Kidney (tissue), 13 donors: ENCODE measurements at regions not wholly inside any gene's neighbourhood (a gene's known extent, or its start where the extent isn't known, plus 50 kb on each side); places are given as distances from the start of the nearest gene placed in this dataset.
"Not testable (repeated sequence)": the region's sequence is repeated elsewhere in the genome, so short reads cannot be mapped to it uniquely, and the experiment has no call there.

ENCODE experiments used
- DNase-seq, 5 donors: peaks; one replicate each; pipeline ENCODE4 v3.0.0-alpha.2; 2013 to 2020
- FAIRE-seq: peaks from 2 replicates; lab custom pipeline; 2012; peaks lifted over from hg19 to GRCh38; lab: Jason Lieb, UNC
- H3K27ac ChIP-seq, 2 donors: one replicate each; pipeline ENCODE4 v1.7.0; 2013; ENCODE audit warnings: low read depth in 2 of 2, low read length in 2 of 2, inconsistent platforms in 1 of 2
- H3K27me3 ChIP-seq: one replicate; pipeline ENCODE4 v1.7.1; 2013; ENCODE audit warnings: low read length, inconsistent platforms; ENCODE audit not compliant: control insufficient read depth, insufficient read depth
- H3K36me3 ChIP-seq, 3 donors: one replicate each; pipeline versions ENCODE4 v1.7.0 to v1.7.1; 2013; ENCODE audit warnings: low read length in 3 of 3, control low read depth in 1 of 3, inconsistent platforms in 1 of 3; ENCODE audit not compliant: insufficient read depth in 3 of 3, control insufficient read depth in 2 of 3
- H3K4me1 ChIP-seq, 3 donors: one replicate each; pipeline versions ENCODE4 v1.7.0 to v1.7.1; 2013; ENCODE audit warnings: low read length in 3 of 3, inconsistent platforms in 1 of 3, low read depth in 1 of 3; ENCODE audit not compliant: control insufficient read depth in 2 of 3, insufficient read depth in 2 of 3
- H3K4me3 ChIP-seq, 3 donors: one replicate each; pipeline versions ENCODE4 v1.7.0 to v1.8.1; 2013; ENCODE audit warnings: low read length in 3 of 3, control low read depth in 1 of 3, inconsistent platforms in 1 of 3
- H3K9ac ChIP-seq, 3 donors: one replicate each; pipeline versions ENCODE4 v1.7.0 to v1.7.1; 2013; ENCODE audit warnings: low read length in 3 of 3, control low read depth in 1 of 3, inconsistent platforms in 1 of 3
- H3K9me3 ChIP-seq, 3 donors: one replicate each; pipeline versions ENCODE4 v1.7.0 to v1.7.1; 2013; ENCODE audit warnings: low read length in 3 of 3, control low read depth in 1 of 3, inconsistent platforms in 1 of 3; ENCODE audit not compliant: control insufficient read depth in 2 of 3, insufficient read depth in 1 of 3
- CTCF ChIP-seq: IDR thresholded peaks from 3 replicates; pipeline ENCODE4 v1.5.1; 2012; ENCODE audit warnings: mild to moderate bottlenecking, moderate library complexity, borderline replicate concordance; ENCODE audit not compliant: insufficient read depth; ENCODE audit errors: extremely low read depth
- intact Hi-C: fragments of 100-400 bp; cut with DNase I; formaldehyde crosslinking; loops from one replicate; pipeline ENCODE4 v1.11.1; 2022
- donor health status: control.
- donor health status: control.
- donor health status: control.
- donor health status: control.
- donor health status: control.
- donor health status: DM: yes; HTN: yes; CAD: no.
- donor health status: Normal renal cell carcinoma (clear cell type).

- no peak for TF ChIP-seq CTCF
- no peaks in the 10 kb centered on the region for H3K36me3 ChIP-seq
- no peaks in the 10 kb centered on the region for H3K27me3 ChIP-seq
- H3K9ac ChIP-seq = no peak overlapping the region
- DNase-seq (no peak), FAIRE-seq (no peak)
- H3K9me3 ChIP-seq = no peaks in the 10 kb centered on the region
- intact Hi-C loops = no loop called here
- H3K4me3 ChIP-seq = no peak overlapping the region
- no peak overlapping the region for H3K27ac ChIP-seq
- H3K4me1 ChIP-seq = no peaks in the 10 kb centered on the region
Measured at GRCh38 chr6:11845664-11846577, 67.3 kb upstream of the ADTRP start.

- H3K27me3 ChIP-seq, H3K4me3 ChIP-seq, H3K9ac ChIP-seq, DNase-seq, H3K4me1 ChIP-seq, intact Hi-C loops, H3K27ac ChIP-seq, H3K36me3 ChIP-seq, H3K9me3 ChIP-seq, FAIRE-seq: not testable (repeated sequence)
Measured at GRCh38 chr6:11842795-11843194, 64.2 kb upstream of the ADTRP start.

GRCh38 chr6:11835065-11835464 is 56.5 kb upstream of the ADTRP start:
- Histone ChIP-seq H3K9ac (no peak overlapping the region), H3K27ac (no peak overlapping the region), H3K4me3 (no peak overlapping the region), H3K36me3 (no peaks in the 10 kb centered on the region), H3K4me1 (peaks cover 0 to 3% (median 0%) of the 10 kb centered on the region in 3 donors), H3K27me3 (no peaks in the 10 kb centered on the region), H3K9me3 (no peaks in the 10 kb centered on the region)
- no peak for TF ChIP-seq CTCF
- intact Hi-C loops = no loop called here
- no peak for FAIRE-seq
- no peak for DNase-seq
